GM12878 (cell line): ENCODE measurements at regions not wholly inside any gene's neighbourhood (a gene's known extent, or its start where the extent isn't known, plus 50 kb on each side); places are given as distances from the start of the nearest gene placed in this dataset.

ENCODE experiments used
- ATAC-seq: fragments of 200-7000 bp; cut with Tn5 transposase; 3 replicates; pipeline ENCODE4 v1.9.1; 2020; ENCODE audit warnings: mild to moderate bottlenecking, moderate library complexity
- BruUV-seq: library from RNA; stranded (reverse); fragments of 400-500 nt; replicated peaks from 2 replicates; lab custom pipeline; 2021; lab: Mats Ljungman, UMichigan
- CTCF ChIA-PET: fragments of 300-600 bp; sonication (Branson Sonifier 250); formaldehyde crosslinking; extraction: SDS; loops from one replicate; lab custom pipeline; 2021; ENCODE audit warnings: inconsistent platforms; lab: Yijun Ruan, JAX
- POLR2A ChIA-PET: fragments of 350-600 bp; formaldehyde crosslinking; extraction: SDS; loops from one replicate; lab custom pipeline; 2021; ENCODE audit warnings: inconsistent platforms; lab: Charles Lee
- RAD21 ChIA-PET: fragments of 300-600 bp; sonication (Branson Sonifier 250); formaldehyde crosslinking; loops from one replicate; lab custom pipeline; 2023; ENCODE audit warnings: antibody characterized with exemption; ENCODE audit not compliant: unreplicated experiment; lab: Charles Lee
- SMC1A ChIA-PET: fragments of 300-600 bp; sonication (Branson Sonifier 250); formaldehyde crosslinking; loops from one replicate; lab custom pipeline; 2023; ENCODE audit not compliant: unreplicated experiment, uncharacterized antibody; lab: Charles Lee
- DNase-seq: peaks from one replicate; pipeline ENCODE4 v3.0.0-alpha.2; 2011; ENCODE audit warnings: low read depth, low spot score
- FAIRE-seq: peaks from 3 replicates; lab custom pipeline; 2011; peaks lifted over from hg19 to GRCh38; lab: Jason Lieb, UNC
- H2AFZ ChIP-seq: 2 replicates; pipeline ENCODE4 v1.6.0; 2011; ENCODE audit warnings: low read depth, low read length, control low read depth; ENCODE audit not compliant: control insufficient read depth
- H3K27ac ChIP-seq: 2 replicates; pipeline ENCODE4 v1.5.1; 2011; ENCODE audit warnings: control low read depth; ENCODE audit not compliant: control insufficient read depth, insufficient read depth
- H3K27me3 ChIP-seq, 2 experiments: replicated peaks in 1 of 2; 2 replicates each; pipeline versions ENCODE4 v1.6.0 to v1.6.1; 2011; ENCODE audit warnings: low read length in 1 of 2; ENCODE audit not compliant: control insufficient read depth in 2 of 2, insufficient read depth in 2 of 2
- H3K36me3 ChIP-seq, 2 experiments: 2 replicates each; pipeline ENCODE4 v1.5.1; 2011; ENCODE audit warnings: low read length in 1 of 2; ENCODE audit not compliant: control insufficient read depth in 2 of 2, insufficient read depth in 2 of 2
- H3K4me1 ChIP-seq: 2 replicates; pipeline ENCODE4 v1.6.1; 2011; ENCODE audit warnings: mild to moderate bottlenecking, low read length, moderate library complexity, mixed read lengths; ENCODE audit not compliant: control insufficient read depth, insufficient read depth
- H3K4me2 ChIP-seq: 2 replicates; pipeline ENCODE4 v1.6.0; 2011; ENCODE audit warnings: control low read depth; ENCODE audit not compliant: control insufficient read depth, insufficient read depth
- H3K4me3 ChIP-seq: fragments of 200-600 bp; sonication (generic); 2 replicates; pipeline ENCODE4 v1.5.1; 2016
- H3K79me2 ChIP-seq: 2 replicates; pipeline ENCODE4 v1.6.0; 2011; ENCODE audit warnings: low read length; ENCODE audit not compliant: control insufficient read depth, insufficient read depth
- H3K9ac ChIP-seq: 2 replicates; pipeline ENCODE4 v1.8.0; 2011; ENCODE audit warnings: low read length, control low read depth, mixed read lengths; ENCODE audit not compliant: control insufficient read depth, insufficient read depth
- H3K9me3 ChIP-seq: replicated peaks from 3 replicates; pipeline ENCODE4 v1.5.1; 2011; ENCODE audit warnings: mild to moderate bottlenecking, low read length; ENCODE audit not compliant: control insufficient read depth, insufficient read depth
- H4K20me1 ChIP-seq: 2 replicates; pipeline ENCODE4 v1.6.0; 2011; ENCODE audit not compliant: control insufficient read depth, insufficient read depth
- CEBPB ChIP-seq, 2 experiments: fragments of 150-350 bp in 1 of 2; IDR thresholded peaks; 2 replicates each; pipeline ENCODE4 v1.6.1; 2012 to 2014; ENCODE audit warnings: low read depth in 2 of 2, low read length in 2 of 2, borderline replicate concordance in 1 of 2, inconsistent platforms in 1 of 2
- E2F8 ChIP-seq: fragments of 450-650 bp; IDR thresholded peaks from 2 replicates; pipeline ENCODE4 v1.6.1; 2018; ENCODE audit warnings: mild to moderate bottlenecking, low read depth, moderate library complexity; ENCODE audit not compliant: partially characterized antibody
- FOXM1 ChIP-seq: IDR thresholded peaks from 2 replicates; pipeline ENCODE4 v1.6.1; 2012; ENCODE audit warnings: low read depth, mild to moderate bottlenecking, inconsistent platforms, low read length, moderate library complexity
- KLF5 ChIP-seq: fragments of 450-650 bp; IDR thresholded peaks from 2 replicates; pipeline ENCODE4 v1.6.1; 2014; ENCODE audit warnings: mild to moderate bottlenecking; ENCODE audit not compliant: partially characterized antibody
- MTA3 ChIP-seq: IDR thresholded peaks from 2 replicates; pipeline ENCODE4 v1.6.1; 2012; ENCODE audit warnings: low read length, inconsistent platforms, borderline replicate concordance
- RB1 ChIP-seq: fragments of 450-650 bp; formaldehyde crosslinking; IDR thresholded peaks from 2 replicates; pipeline ENCODE4 v1.6.1; 2017; ENCODE audit warnings: mild to moderate bottlenecking, borderline replicate concordance
- RFX5 ChIP-seq: IDR thresholded peaks from 2 replicates; pipeline ENCODE4 v1.6.1; 2011; ENCODE audit warnings: low read depth, low read length, improper control_type of control experiment
- SMARCA5 ChIP-seq: fragments of 450-650 bp; IDR thresholded peaks from 2 replicates; pipeline ENCODE4 v1.6.1; 2017; ENCODE audit warnings: mild to moderate bottlenecking
- SP1 ChIP-seq: IDR thresholded peaks from one replicate; pipeline ENCODE4 v1.6.1; 2011; ENCODE audit warnings: low read depth, low read length
- SPI1 ChIP-seq: IDR thresholded peaks from 2 replicates; pipeline ENCODE4 v1.6.1; 2011; ENCODE audit warnings: low read depth, mild to moderate bottlenecking, low read length, moderate library complexity, borderline replicate concordance; ENCODE audit not compliant: insufficient read depth
- STAT3 ChIP-seq: IDR thresholded peaks from 2 replicates; pipeline ENCODE4 v1.6.1; 2011; ENCODE audit warnings: low read depth, low read length, improper control_type of control experiment
- ZNF592 ChIP-seq: fragments of 450-650 bp; IDR thresholded peaks from 2 replicates; pipeline ENCODE4 v1.6.1; 2017; ENCODE audit warnings: mild to moderate bottlenecking, moderate library complexity
- in situ Hi-C: fragments of 300-500 bp; cut with MboI; formaldehyde crosslinking; loops from 9 replicates; pipeline ENCODE4 v1.14.3; 2018; ENCODE audit warnings: mixed read lengths
- intact Hi-C: fragments of 100-400 bp; cut with micrococcal nuclease; formaldehyde crosslinking; loops from one replicate; pipeline ENCODE4 v1.14.2; 2022; ENCODE audit not compliant: unreplicated experiment

GRCh38 chr2:146077156-146077555 is 1557.2 kb upstream of the ZEB2 start (continued):
- TF ChIP-seq RB1: no peak
- TF ChIP-seq SMARCA5: no peak
- TF ChIP-seq CEBPB (IDR thresholded peaks at IDR 0.05; ENCODE audit: borderline replicate concordance in 1 of 2, low read depth in 2 of 2, low read length in 2 of 2): no peak
- no peak for TF ChIP-seq MTA3
- no peak for TF ChIP-seq ZNF592

- CTCF ChIA-PET: no interaction called here
- in situ Hi-C loops: no loop called here
- BruUV-seq: no TSS peak
Measured at GRCh38 chr2:146068051-146068450, 1548.1 kb upstream of the ZEB2 start.

More at GRCh38 chr2:146068051-146068450, 1548.1 kb upstream of the ZEB2 start:
- ChIA-PET RAD21 (no interaction called here), POLR2A (no interaction called here), SMC1A (interaction anchor here (0.8 to 1.4 kb wide), 3 partner anchors 10 to 11 kb away, joined by 3 read pairs; no protein-coding TSS in a partner anchor)
- TF ChIP-seq FOXM1 (no peak), SPI1 (no peak), RFX5 (no peak), ZNF592 (no peak), E2F8 (no peak), STAT3 (no peak), KLF5 (no peak), SP1 (no peak)
- Histone ChIP-seq H3K9me3 (no peaks in the 10 kb centered on the region), H3K4me1 (no peaks in the 10 kb centered on the region), H3K4me2 (no peak overlapping the region), H3K4me3 (no peak overlapping the region), H3K27ac (no peak overlapping the region), H2AFZ (no peak overlapping the region), H3K79me2 (no peaks in the 10 kb centered on the region), H3K27me3 (no peaks in the 10 kb centered on the region), H4K20me1 (no peaks in the 10 kb centered on the region), H3K9ac (no peak overlapping the region), H3K36me3 (no peaks in the 10 kb centered on the region)
- ATAC-seq (no peak), FAIRE-seq (no peak), DNase-seq (no peak)
- intact Hi-C loops: no loop called here
